Suprapubic skin (tissue), 3 donors: ENCODE measurements at regions not wholly inside any gene's neighbourhood (a gene's known extent, or its start where the extent isn't known, plus 50 kb on each side); places are given as distances from the start of the nearest gene placed in this dataset.

Experiments used
- CTCF ChIP-seq, 2 donors: fragments of 200-600 bp in 1 of 2; fragments of 450-650 bp in 1 of 2; sonication (generic) in 1 of 2; IDR thresholded peaks; one replicate each; pipeline ENCODE4 v1.5.1; 2016 to 2019; ENCODE audit warnings: antibody characterized with exemption in 2 of 2, mild to moderate bottlenecking in 1 of 2, moderate library complexity in 1 of 2
- POLR2A ChIP-seq, 2 donors: fragments of 450-650 bp; IDR thresholded peaks; one replicate each; pipeline ENCODE4 v1.6.1; 2017; ENCODE audit warnings: antibody characterized with exemption in 2 of 2, mild to moderate bottlenecking in 2 of 2, moderate library complexity in 2 of 2

DNA sequence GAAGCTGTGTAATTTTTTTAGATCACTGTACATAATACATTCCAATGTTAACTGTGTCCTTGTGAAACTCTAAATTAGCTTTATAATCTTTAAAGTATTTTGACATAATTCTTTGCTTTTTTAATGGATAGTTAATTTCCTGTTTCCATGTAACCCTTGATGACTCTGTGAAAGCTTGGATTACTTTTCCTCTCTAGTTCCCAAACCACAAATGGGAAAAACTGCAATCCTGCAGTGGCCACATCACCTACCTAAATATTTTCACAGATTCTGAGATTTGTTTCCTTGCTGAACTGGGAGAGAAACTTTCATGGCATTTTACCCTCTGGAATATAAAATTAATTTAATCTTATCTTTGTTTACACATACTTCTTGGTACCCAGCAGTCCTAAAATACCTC, 161.6 kb upstream of the CCDC68 start:
- TF ChIP-seq CTCF (IDR thresholded peaks at IDR 0.05) (no peak), POLR2A (IDR thresholded peaks at IDR 0.05) (no peak)
